Stomach (tissue), 8 donors: ENCODE measurements at regions not wholly inside any gene's neighbourhood (a gene's known extent, or its start where the extent isn't known, plus 50 kb on each side); places are given as distances from the start of the nearest gene placed in this dataset.
"Not testable (repeated sequence)": the region's sequence is repeated elsewhere in the genome, so short reads cannot be mapped to it uniquely, and the experiment has no call there.

Source experiments
- DNase-seq, 2 donors: peaks; one replicate each; pipeline versions ENCODE4 v3.0.0 to v3.0.0-alpha.2; 2013 to 2019
- H3K27ac ChIP-seq, 5 donors: fragments of 200-600 bp in 4 of 5; sonication (generic) in 4 of 5; one replicate each; pipeline ENCODE4 v1.5.1; 2013 to 2019; ENCODE audit warnings: mild to moderate bottlenecking in 1 of 5, moderate library complexity in 1 of 5
- H3K27me3 ChIP-seq, 3 donors: fragments of 200-600 bp; sonication (generic); one replicate each; pipeline ENCODE4 v1.5.1; 2017 to 2019; ENCODE audit warnings: mixed run types in 1 of 3
- H3K36me3 ChIP-seq, 4 donors: fragments of 200-600 bp; sonication (generic); 1 replicate in 3 of 4; 2 replicates in 1 of 4; pipeline ENCODE4 v1.5.1; 2016 to 2019
- H3K4me1 ChIP-seq, 4 donors: fragments of 200-600 bp; sonication (generic); one replicate each; pipeline ENCODE4 v1.5.1; 2016 to 2019
- H3K4me3 ChIP-seq, 4 donors: fragments of 200-600 bp; sonication (generic) in 3 of 4; one replicate each; pipeline ENCODE4 v1.5.1; 2016 to 2019; ENCODE audit warnings: mild to moderate bottlenecking in 1 of 4
- H3K9me3 ChIP-seq, 4 donors: fragments of 200-600 bp; sonication (generic); one replicate each; pipeline ENCODE4 v1.5.1; 2016 to 2019
- CTCF ChIP-seq, 7 experiments: fragments of 450-650 bp in 4 of 7; fragments of 200-600 bp in 3 of 7; sonication (generic) in 3 of 7; IDR thresholded peaks; one replicate each; pipeline ENCODE4 v1.5.1; 2016 to 2019; ENCODE audit warnings: antibody characterized with exemption in 7 of 7, control low read depth in 2 of 7, mild to moderate bottlenecking in 1 of 7
- EP300 ChIP-seq: sonication (generic); formaldehyde crosslinking; IDR thresholded peaks from one replicate; pipeline ENCODE4 v1.6.1; 2017; ENCODE audit warnings: antibody characterized with exemption
- POLR2A ChIP-seq, 4 donors: fragments of 450-650 bp; IDR thresholded peaks; one replicate each; pipeline ENCODE4 v1.6.1; 2016; ENCODE audit warnings: antibody characterized with exemption in 4 of 4, control low read depth in 2 of 4, mild to moderate bottlenecking in 1 of 4, moderate library complexity in 1 of 4
- POLR2AphosphoS5 ChIP-seq, 3 donors: sonication (generic); formaldehyde crosslinking; IDR thresholded peaks; one replicate each; pipeline ENCODE4 v1.6.1; 2016; ENCODE audit warnings: antibody characterized with exemption in 3 of 3
- WGBS, 5 donors: extraction: QIAGEN DNeasy Blood & Tissue Kit in 3 of 5; methylation state at CpG; one replicate each; pipeline versions ENCODE4 v1.1.5 to v1.1.7; 2013 to 2018; 5-methylcytosine and 5-hydroxymethylcytosine counted together
- intact Hi-C: fragments of 100-400 bp; cut with DNase I; formaldehyde crosslinking; loops from one replicate; pipeline ENCODE4 v1.15.1; 2023; ENCODE audit warnings: low total_unique reads
- donor health status: healthy with polysubstance abuse.
- donor health status: Bipolar disorder and iron deficiency.
- donor health status: healthy.

DNA sequence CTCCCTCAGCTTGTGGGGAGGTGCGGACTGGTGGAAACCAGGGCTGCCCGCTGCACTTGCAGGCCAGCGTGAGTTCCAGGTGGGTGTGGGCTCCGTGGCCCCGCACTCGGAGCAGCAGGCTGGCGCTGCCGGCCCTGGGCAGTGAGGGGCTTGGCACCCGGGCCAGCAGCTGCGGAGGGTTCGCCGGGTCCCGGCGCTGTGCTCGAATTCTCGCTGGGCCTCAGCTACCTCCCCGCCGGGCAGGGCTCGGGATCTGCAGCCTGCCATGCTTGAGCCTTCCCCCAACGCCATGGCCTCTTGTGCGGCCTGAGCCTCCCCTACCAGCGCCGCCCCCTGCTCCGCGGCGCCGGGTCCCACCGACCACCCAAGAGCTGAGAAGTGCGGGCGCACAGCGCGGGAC is 71.6 kb upstream of the ADGRL1 start:
- H3K9me3 ChIP-seq, result peaks cover 0 to 12% (median 5%) of the 10 kb centered on the region in 4 donors
- intact Hi-C loops, result no loop called here
- H3K4me3 ChIP-seq, result no peak overlapping the region
- no peak for DNase-seq
- WGBS, 5 donors, result 87 to 98% (median 98%) methylated on average over 24 to 32 of the region's 32 CpGs
- no peaks in the 10 kb centered on the region for H3K36me3 ChIP-seq
- H3K4me1 ChIP-seq, result no peaks in the 10 kb centered on the region
- H3K27ac ChIP-seq, result no peak overlapping the region
- no peak for TF ChIP-seq POLR2AphosphoS5 (IDR thresholded peaks at IDR 0.05)
- no peak for TF ChIP-seq CTCF (IDR thresholded peaks at IDR 0.05)
- no peak for TF ChIP-seq EP300
- no peak for TF ChIP-seq POLR2A (IDR thresholded peaks at IDR 0.05)
- peaks cover 0 to 39% (median 5%) of the 10 kb centered on the region in 3 donors for H3K27me3 ChIP-seq

- intact Hi-C loops, H3K4me1 ChIP-seq, H3K27ac ChIP-seq, DNase-seq, H3K4me3 ChIP-seq, H3K36me3 ChIP-seq: not testable (repeated sequence)
- WGBS, 5 donors, result 69 to 80% (median 76%) methylated on average over 5 of the region's 5 CpGs
- Histone ChIP-seq H3K27me3 (peaks cover 0 to 56% (median 9%) of the 10 kb centered on the region in 3 donors), H3K9me3 (peaks cover 0 to 12% (median 5%) of the 10 kb centered on the region in 4 donors)
Observed at GRCh38 chr19:14275823-14276222, 69.9 kb upstream of the ADGRL1 start.

GRCh38 chr19:14272623-14273022 is 66.7 kb upstream of the ADGRL1 start:
- WGBS, 5 donors, result 94 to 100% (median 98%) methylated on average over 4 of the region's 4 CpGs
- Histone ChIP-seq H3K4me3 (no peak overlapping the region), H3K4me1 (no peaks in the 10 kb centered on the region), H3K9me3 (peaks cover 0 to 12% (median 5%) of the 10 kb centered on the region in 4 donors), H3K27ac (no peak overlapping the region), H3K36me3 (no peaks in the 10 kb centered on the region), H3K27me3 (peaks cover 0 to 53% (median 8%) of the 10 kb centered on the region in 3 donors)
- no peak for DNase-seq
- intact Hi-C loops, result no loop called here
- no peak for TF ChIP-seq CTCF (IDR thresholded peaks at IDR 0.05)
- TF ChIP-seq POLR2A (IDR thresholded peaks at IDR 0.05), result no peak
- TF ChIP-seq POLR2AphosphoS5 (IDR thresholded peaks at IDR 0.05), result no peak
- no peak for TF ChIP-seq EP300

GRCh38 chr19:14271840-14272239 is 65.9 kb upstream of the ADGRL1 start:
- 25 to 71% (median 40%) methylated on average over 1 of the region's 1 CpG for WGBS, 5 donors

DNA sequence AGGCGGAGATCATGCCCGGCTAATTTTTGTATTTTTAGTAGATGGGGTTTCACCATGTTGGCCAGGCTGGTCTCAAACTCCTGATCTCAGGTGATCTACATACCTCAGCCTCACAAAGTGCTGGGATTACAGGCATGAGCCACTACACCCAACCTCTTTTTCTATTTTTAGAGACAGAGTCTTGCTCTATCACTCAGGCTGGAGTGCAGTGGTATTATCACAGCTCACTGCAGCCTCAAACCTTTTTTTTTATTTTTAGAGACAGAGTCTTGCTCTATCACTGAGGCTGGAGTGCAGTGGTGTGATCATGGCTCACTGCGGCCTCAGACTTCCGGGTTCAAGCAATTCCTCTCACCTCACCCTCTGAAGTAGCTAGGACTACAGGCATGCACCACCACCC is 64.6 kb upstream of the ADGRL1 start:
- H3K36me3 ChIP-seq, H3K27ac ChIP-seq, intact Hi-C loops, H3K9me3 ChIP-seq, H3K4me1 ChIP-seq, DNase-seq, H3K4me3 ChIP-seq: not testable (repeated sequence)
- H3K27me3 ChIP-seq, result peaks cover 0 to 66% (median 19%) of the 10 kb centered on the region in 3 donors
- WGBS, 5 donors, result 77 to 94% (median 87%) methylated on average over 4 of the region's 4 CpGs

More at GRCh38 chr19:14271840-14272239, 65.9 kb upstream of the ADGRL1 start:
- no peaks in the 10 kb centered on the region for H3K4me1 ChIP-seq
- no peak overlapping the region for H3K27ac ChIP-seq
- H3K9me3 ChIP-seq, result peaks cover 0 to 12% (median 5%) of the 10 kb centered on the region in 4 donors
- peaks cover 0 to 54% (median 11%) of the 10 kb centered on the region in 3 donors for H3K27me3 ChIP-seq
- TF ChIP-seq POLR2A (IDR thresholded peaks at IDR 0.05) (no peak), POLR2AphosphoS5 (IDR thresholded peaks at IDR 0.05) (no peak), EP300 (no peak), CTCF (IDR thresholded peaks at IDR 0.05) (no peak)
- no peaks in the 10 kb centered on the region for H3K36me3 ChIP-seq
- intact Hi-C loops, result no loop called here
- DNase-seq, result no peak
- no peak overlapping the region for H3K4me3 ChIP-seq
